MCF 10A (cell line): ENCODE measurements at regions not wholly inside any gene's neighbourhood (a gene's known extent, or its start where the extent isn't known, plus 50 kb on each side); places are given as distances from the start of the nearest gene placed in this dataset.

ENCODE experiments used
- BruUV-seq: library from RNA; stranded (reverse); fragments of 400-500 nt; replicated peaks from 2 replicates; lab custom pipeline; 2021; lab: Mats Ljungman, UMichigan
- CTCF ChIA-PET: fragments of 300-600 bp; sonication (Branson Sonifier 250); formaldehyde crosslinking; extraction: SDS; loops from one replicate; lab custom pipeline; 2021; ENCODE audit warnings: antibody characterized with exemption, inconsistent platforms; lab: Yijun Ruan, JAX
- POLR2A ChIA-PET: fragments of 300-600, 350-650 bp; sonication (Branson Sonifier 250); formaldehyde crosslinking; extraction: SDS; loops from one replicate; lab custom pipeline; 2020; ENCODE audit warnings: antibody characterized with exemption, inconsistent platforms; lab: Yijun Ruan, JAX
- DNase-seq: peaks from one replicate; pipeline ENCODE4 v3.0.0-alpha.2; 2018; ENCODE audit not compliant: unreplicated experiment
- H3K27ac Mint-ChIP-seq: one replicate; pipeline ENCODE4 v1.8.0; 2022; ENCODE audit warnings: mild to moderate bottlenecking, low read depth, mixed read lengths; ENCODE audit not compliant: unreplicated experiment
- H3K27me3 Mint-ChIP-seq: one replicate; pipeline ENCODE4 v1.8.0; 2022; ENCODE audit warnings: mixed read lengths; ENCODE audit not compliant: insufficient read depth, unreplicated experiment
- H3K36me3 Mint-ChIP-seq: one replicate; pipeline ENCODE4 v1.8.0; 2022; ENCODE audit warnings: mild to moderate bottlenecking, moderate library complexity, mixed read lengths; ENCODE audit not compliant: insufficient read depth, unreplicated experiment
- H3K4me1 Mint-ChIP-seq: one replicate; pipeline ENCODE4 v1.8.0; 2022; ENCODE audit warnings: mixed read lengths; ENCODE audit not compliant: insufficient read depth, unreplicated experiment
- H3K4me3 Mint-ChIP-seq: one replicate; pipeline ENCODE4 v1.8.0; 2022; ENCODE audit warnings: mild to moderate bottlenecking, moderate library complexity, mixed read lengths; ENCODE audit not compliant: unreplicated experiment
- H3K9me3 Mint-ChIP-seq: one replicate; pipeline ENCODE4 v1.8.0; 2022; ENCODE audit warnings: mixed read lengths; ENCODE audit not compliant: unreplicated experiment
- intact Hi-C: fragments of 100-400 bp; cut with micrococcal nuclease; formaldehyde crosslinking; loops from 2 replicates; pipeline ENCODE4 v1.14.1; 2022
- TF ChIP-seq, protein P1 (sequence below): fragments of 200-600 bp; IDR thresholded peaks from one replicate; pipeline ENCODE4 v1.8.0; 2022; ENCODE audit warnings: antibody characterized with exemption, mild to moderate bottlenecking; ENCODE audit not compliant: unreplicated experiment

DNA sequence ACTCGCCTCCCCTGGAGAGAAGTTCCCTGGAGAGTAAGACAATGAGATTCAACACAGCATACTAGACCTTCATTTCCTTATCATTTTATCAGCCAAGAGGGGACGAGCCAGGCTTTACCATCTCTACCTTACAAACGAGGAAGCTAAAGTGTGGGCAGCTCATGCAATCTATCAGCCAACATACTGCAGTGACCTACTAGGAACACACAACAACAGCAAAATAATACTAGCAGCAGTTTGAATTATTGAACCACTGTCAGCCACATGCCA is 60.0 kb upstream of the TEX51 start:
- Mint-ChIP-seq H3K27ac (no peak overlapping the region), H3K4me3 (no peak overlapping the region), H3K4me1 (no peaks in the 10 kb centered on the region), H3K27me3 (peaks cover 12% of the 10 kb centered on the region), H3K36me3 (no peaks in the 10 kb centered on the region), H3K9me3 (no peaks in the 10 kb centered on the region)
- ChIA-PET CTCF (interaction anchor here (0.7 kb wide), 1 partner anchor 159 kb away, joined by 4 read pairs; no protein-coding TSS in a partner anchor), POLR2A (no interaction called here)
- TF ChIP-seq, protein P1, sequence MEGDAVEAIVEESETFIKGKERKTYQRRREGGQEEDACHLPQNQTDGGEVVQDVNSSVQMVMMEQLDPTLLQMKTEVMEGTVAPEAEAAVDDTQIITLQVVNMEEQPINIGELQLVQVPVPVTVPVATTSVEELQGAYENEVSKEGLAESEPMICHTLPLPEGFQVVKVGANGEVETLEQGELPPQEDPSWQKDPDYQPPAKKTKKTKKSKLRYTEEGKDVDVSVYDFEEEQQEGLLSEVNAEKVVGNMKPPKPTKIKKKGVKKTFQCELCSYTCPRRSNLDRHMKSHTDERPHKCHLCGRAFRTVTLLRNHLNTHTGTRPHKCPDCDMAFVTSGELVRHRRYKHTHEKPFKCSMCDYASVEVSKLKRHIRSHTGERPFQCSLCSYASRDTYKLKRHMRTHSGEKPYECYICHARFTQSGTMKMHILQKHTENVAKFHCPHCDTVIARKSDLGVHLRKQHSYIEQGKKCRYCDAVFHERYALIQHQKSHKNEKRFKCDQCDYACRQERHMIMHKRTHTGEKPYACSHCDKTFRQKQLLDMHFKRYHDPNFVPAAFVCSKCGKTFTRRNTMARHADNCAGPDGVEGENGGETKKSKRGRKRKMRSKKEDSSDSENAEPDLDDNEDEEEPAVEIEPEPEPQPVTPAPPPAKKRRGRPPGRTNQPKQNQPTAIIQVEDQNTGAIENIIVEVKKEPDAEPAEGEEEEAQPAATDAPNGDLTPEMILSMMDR, result no peak
- intact Hi-C loops, result no loop called here
- no peak for DNase-seq
- BruUV-seq, result no TSS peak

DNA sequence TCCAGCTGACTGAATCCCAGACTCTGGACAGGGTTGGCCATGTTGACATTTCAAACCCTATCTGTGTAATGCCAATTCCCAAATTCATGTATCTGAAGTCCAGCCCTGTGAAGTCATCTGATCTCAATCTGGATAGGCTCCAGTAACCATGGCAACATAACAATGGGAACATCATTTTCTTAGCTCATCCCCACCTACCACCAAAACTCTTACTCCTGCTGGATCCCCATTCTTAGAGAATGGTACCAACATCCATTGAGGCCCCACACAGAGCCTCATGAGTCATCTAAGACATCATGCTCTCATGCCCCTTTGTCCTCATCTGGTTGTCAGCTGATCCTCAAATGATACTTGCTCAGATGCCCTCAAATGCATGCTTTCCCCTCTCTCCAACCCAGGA is 58.9 kb upstream of the TEX51 start:
- BruUV-seq, result no TSS peak
- Mint-ChIP-seq H3K9me3 (no peaks in the 10 kb centered on the region), H3K4me3 (no peak overlapping the region), H3K27me3 (peaks cover 14% of the 10 kb centered on the region), H3K36me3 (no peaks in the 10 kb centered on the region), H3K27ac (no peak overlapping the region), H3K4me1 (no peaks in the 10 kb centered on the region)
- ChIA-PET CTCF (interaction anchor here (0.8 kb wide), 1 partner anchor 11 kb away, joined by 3 read pairs; no protein-coding TSS in a partner anchor), POLR2A (no interaction called here)
- DNase-seq, result peak; percentile 4
- TF ChIP-seq, protein P1, result no peak
- intact Hi-C loops, result no loop called here

DNA sequence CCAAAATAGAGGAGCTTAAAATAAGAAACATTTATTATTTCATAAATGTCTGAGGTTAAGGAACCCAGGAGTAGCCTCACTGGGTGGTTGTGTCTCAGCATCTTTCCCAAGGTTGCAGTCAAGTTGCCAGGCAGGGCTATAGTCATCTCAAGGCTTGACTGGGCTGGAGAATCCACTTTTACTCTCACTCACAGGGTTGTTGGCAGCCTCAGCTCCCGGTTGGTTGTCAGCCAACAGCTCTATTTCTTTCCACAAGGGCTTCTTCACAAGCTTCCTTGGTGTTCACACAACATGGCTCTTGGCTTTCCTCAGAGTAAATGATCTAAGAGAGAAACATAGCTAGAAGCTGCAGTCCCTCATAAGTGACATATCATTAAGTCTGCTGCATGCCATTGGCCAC is 55.6 kb upstream of the TEX51 start:
- no peak overlapping the region for H3K27ac Mint-ChIP-seq
- H3K4me3 Mint-ChIP-seq, result no peak overlapping the region
- DNase-seq, result no peak
- POLR2A ChIA-PET, result interaction anchor here (1.1 kb wide), 1 partner anchor 12 kb away, joined by 4 read pairs; no protein-coding TSS in a partner anchor
- CTCF ChIA-PET, result no interaction called here
- TF ChIP-seq, protein P1, result no peak
- H3K9me3 Mint-ChIP-seq, result no peaks in the 10 kb centered on the region
- no peaks in the 10 kb centered on the region for H3K4me1 Mint-ChIP-seq
- no peaks in the 10 kb centered on the region for H3K36me3 Mint-ChIP-seq
- peaks cover 42% of the 10 kb centered on the region for H3K27me3 Mint-ChIP-seq
- intact Hi-C loops, result no loop called here
- no TSS peak for BruUV-seq

DNA sequence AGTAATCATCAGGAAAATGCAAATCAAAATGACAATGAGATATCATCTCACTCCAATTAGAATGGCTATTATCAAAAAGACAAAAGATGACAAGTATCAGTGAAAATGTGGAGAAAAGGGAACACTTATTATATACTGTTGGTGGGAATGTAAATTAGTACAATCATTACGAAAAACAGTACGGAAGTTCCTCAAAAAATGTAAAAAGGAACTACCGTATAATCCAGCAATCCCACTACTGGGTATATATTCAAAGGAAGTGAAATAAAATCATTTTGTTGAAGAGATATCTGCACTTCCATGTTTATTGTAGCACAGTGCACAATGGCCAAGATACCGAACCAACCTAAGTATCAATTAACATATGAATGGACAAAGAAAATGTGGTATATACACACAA is 52.4 kb upstream of the TEX51 start:
- no peaks in the 10 kb centered on the region for H3K9me3 Mint-ChIP-seq
- ChIA-PET CTCF (no interaction called here), POLR2A (no interaction called here)
- H3K4me1 Mint-ChIP-seq, result no peaks in the 10 kb centered on the region
- TF ChIP-seq, protein P1, result no peak
- H3K27me3 Mint-ChIP-seq, result peaks cover 63% of the 10 kb centered on the region
- H3K27ac Mint-ChIP-seq, result no peak overlapping the region
- intact Hi-C loops, result no loop called here
- H3K4me3 Mint-ChIP-seq, result no peak overlapping the region
- no TSS peak for BruUV-seq
- H3K36me3 Mint-ChIP-seq, result no peaks in the 10 kb centered on the region
- DNase-seq, result no peak
